ENCODE measurements at regions not wholly inside any gene's neighbourhood (a gene's known extent, or its start where the extent isn't known, plus 50 kb on each side); places are given as distances from the start of the nearest gene placed in this dataset.
"Not testable (repeated sequence)": the region's sequence is repeated elsewhere in the genome, so short reads cannot be mapped to it uniquely, and the experiment has no call there.

GRCh38 chr20:47849006-47849405 is 63.7 kb upstream of the SULF2 start:
- Histone ChIP-seq H3K9me3 (ENCODE audit: control insufficient read depth in 1 of 2, low read length in 2 of 2) (no peaks in the 10 kb centered on the region), H3K27ac (ENCODE audit: low read length) (no peak overlapping the region), H3K4me3 (ENCODE audit: low read depth in 1 of 2, low read length in 2 of 2) (no peak overlapping the region), H3K27me3 (ENCODE audit: low read depth, low read length) (no peaks in the 10 kb centered on the region), H3K36me3 (ENCODE audit: control insufficient read depth in 1 of 2, insufficient read depth in 2 of 2, low read length in 2 of 2) (no peaks in the 10 kb centered on the region), H3K4me1 (ENCODE audit: control insufficient read depth in 1 of 2, insufficient read depth in 2 of 2, low read length in 2 of 2) (no peaks in the 10 kb centered on the region)

- H3K27ac ChIP-seq (ENCODE audit: low read length); H3K4me3 ChIP-seq (ENCODE audit: low read depth in 1 of 2, low read length in 2 of 2); H3K4me1 ChIP-seq (ENCODE audit: control insufficient read depth in 1 of 2, insufficient read depth in 2 of 2, low read length in 2 of 2); H3K9me3 ChIP-seq (ENCODE audit: control insufficient read depth in 1 of 2, low read length in 2 of 2); H3K36me3 ChIP-seq (ENCODE audit: control insufficient read depth in 1 of 2, insufficient read depth in 2 of 2, low read length in 2 of 2); H3K27me3 ChIP-seq (ENCODE audit: low read depth, low read length): not testable (repeated sequence)
These were observed 63.3 kb upstream of the SULF2 start for GRCh38 chr20:47848534-47848933.

GRCh38 chr20:47847884-47848485 is 62.7 kb upstream of the SULF2 start:
- H3K9me3 ChIP-seq (ENCODE audit: control insufficient read depth in 1 of 2, low read length in 2 of 2): no peaks in the 10 kb centered on the region
- no peaks in the 10 kb centered on the region for H3K27me3 ChIP-seq (ENCODE audit: low read depth, low read length)
- H3K4me1 ChIP-seq (ENCODE audit: control insufficient read depth in 1 of 2, insufficient read depth in 2 of 2, low read length in 2 of 2): no peaks in the 10 kb centered on the region
- H3K27ac ChIP-seq (ENCODE audit: low read length): no peak overlapping the region
- H3K36me3 ChIP-seq (ENCODE audit: control insufficient read depth in 1 of 2, insufficient read depth in 2 of 2, low read length in 2 of 2): no peaks in the 10 kb centered on the region
- H3K4me3 ChIP-seq (ENCODE audit: low read depth in 1 of 2, low read length in 2 of 2): no peak overlapping the region

GRCh38 chr20:47847220-47847619 is 61.9 kb upstream of the SULF2 start:
- H3K36me3 ChIP-seq (ENCODE audit: control insufficient read depth in 1 of 2, insufficient read depth in 2 of 2, low read length in 2 of 2); H3K27me3 ChIP-seq (ENCODE audit: low read depth, low read length); H3K4me1 ChIP-seq (ENCODE audit: control insufficient read depth in 1 of 2, insufficient read depth in 2 of 2, low read length in 2 of 2); H3K27ac ChIP-seq (ENCODE audit: low read length); H3K4me3 ChIP-seq (ENCODE audit: low read depth in 1 of 2, low read length in 2 of 2); H3K9me3 ChIP-seq (ENCODE audit: control insufficient read depth in 1 of 2, low read length in 2 of 2): not testable (repeated sequence)

- not testable (repeated sequence) for H3K4me1 ChIP-seq (ENCODE audit: control insufficient read depth in 1 of 2, insufficient read depth in 2 of 2, low read length in 2 of 2); H3K4me3 ChIP-seq (ENCODE audit: low read depth in 1 of 2, low read length in 2 of 2); H3K27me3 ChIP-seq (ENCODE audit: low read depth, low read length); H3K36me3 ChIP-seq (ENCODE audit: control insufficient read depth in 1 of 2, insufficient read depth in 2 of 2, low read length in 2 of 2); H3K9me3 ChIP-seq (ENCODE audit: control insufficient read depth in 1 of 2, low read length in 2 of 2); H3K27ac ChIP-seq (ENCODE audit: low read length)
These were observed 61.4 kb upstream of the SULF2 start for GRCh38 chr20:47846651-47847050.

- not testable (repeated sequence) for H3K4me1 ChIP-seq (ENCODE audit: control insufficient read depth in 1 of 2, insufficient read depth in 2 of 2, low read length in 2 of 2)
These were observed 60.2 kb upstream of the SULF2 start for GRCh38 chr20:47845382-47845977.

GRCh38 chr20:47844568-47844906 is 59.3 kb upstream of the SULF2 start:
- not testable (repeated sequence) for H3K9me3 ChIP-seq (ENCODE audit: control insufficient read depth in 1 of 2, low read length in 2 of 2); H3K4me3 ChIP-seq (ENCODE audit: low read depth in 1 of 2, low read length in 2 of 2); H3K36me3 ChIP-seq (ENCODE audit: control insufficient read depth in 1 of 2, insufficient read depth in 2 of 2, low read length in 2 of 2); H3K27ac ChIP-seq (ENCODE audit: low read length); H3K27me3 ChIP-seq (ENCODE audit: low read depth, low read length); H3K4me1 ChIP-seq (ENCODE audit: control insufficient read depth in 1 of 2, insufficient read depth in 2 of 2, low read length in 2 of 2)

More at GRCh38 chr20:47845382-47845977, 60.2 kb upstream of the SULF2 start:
- not testable (repeated sequence) for H3K9me3 ChIP-seq (ENCODE audit: control insufficient read depth in 1 of 2, low read length in 2 of 2); H3K36me3 ChIP-seq (ENCODE audit: control insufficient read depth in 1 of 2, insufficient read depth in 2 of 2, low read length in 2 of 2); H3K27me3 ChIP-seq (ENCODE audit: low read depth, low read length); H3K27ac ChIP-seq (ENCODE audit: low read length); H3K4me3 ChIP-seq (ENCODE audit: low read depth in 1 of 2, low read length in 2 of 2)

- H3K9me3 ChIP-seq (ENCODE audit: control insufficient read depth in 1 of 2, low read length in 2 of 2): no peaks in the 10 kb centered on the region
- no peaks in the 10 kb centered on the region for H3K4me1 ChIP-seq (ENCODE audit: control insufficient read depth in 1 of 2, insufficient read depth in 2 of 2, low read length in 2 of 2)
- H3K27ac ChIP-seq (ENCODE audit: low read length): no peak overlapping the region
- no peaks in the 10 kb centered on the region for H3K36me3 ChIP-seq (ENCODE audit: control insufficient read depth in 1 of 2, insufficient read depth in 2 of 2, low read length in 2 of 2)
- H3K27me3 ChIP-seq (ENCODE audit: low read depth, low read length): no peaks in the 10 kb centered on the region
- no peak overlapping the region for H3K4me3 ChIP-seq (ENCODE audit: low read depth in 1 of 2, low read length in 2 of 2)
These were observed 58.7 kb upstream of the SULF2 start for GRCh38 chr20:47843886-47844567.

- not testable (repeated sequence) for H3K4me1 ChIP-seq (ENCODE audit: control insufficient read depth in 1 of 2, insufficient read depth in 2 of 2, low read length in 2 of 2); H3K36me3 ChIP-seq (ENCODE audit: control insufficient read depth in 1 of 2, insufficient read depth in 2 of 2, low read length in 2 of 2); H3K9me3 ChIP-seq (ENCODE audit: control insufficient read depth in 1 of 2, low read length in 2 of 2); H3K27ac ChIP-seq (ENCODE audit: low read length); H3K27me3 ChIP-seq (ENCODE audit: low read depth, low read length); H3K4me3 ChIP-seq (ENCODE audit: low read depth in 1 of 2, low read length in 2 of 2)
These were observed 57.7 kb upstream of the SULF2 start for GRCh38 chr20:47842950-47843349.

- not testable (repeated sequence) for H3K36me3 ChIP-seq (ENCODE audit: control insufficient read depth in 1 of 2, insufficient read depth in 2 of 2, low read length in 2 of 2); H3K9me3 ChIP-seq (ENCODE audit: control insufficient read depth in 1 of 2, low read length in 2 of 2); H3K4me3 ChIP-seq (ENCODE audit: low read depth in 1 of 2, low read length in 2 of 2); H3K4me1 ChIP-seq (ENCODE audit: control insufficient read depth in 1 of 2, insufficient read depth in 2 of 2, low read length in 2 of 2); H3K27ac ChIP-seq (ENCODE audit: low read length); H3K27me3 ChIP-seq (ENCODE audit: low read depth, low read length)
These were observed 56.7 kb upstream of the SULF2 start for GRCh38 chr20:47842004-47842403.

- not testable (repeated sequence) for H3K27me3 ChIP-seq (ENCODE audit: low read depth, low read length); H3K27ac ChIP-seq (ENCODE audit: low read length); H3K36me3 ChIP-seq (ENCODE audit: control insufficient read depth in 1 of 2, insufficient read depth in 2 of 2, low read length in 2 of 2); H3K9me3 ChIP-seq (ENCODE audit: control insufficient read depth in 1 of 2, low read length in 2 of 2); H3K4me1 ChIP-seq (ENCODE audit: control insufficient read depth in 1 of 2, insufficient read depth in 2 of 2, low read length in 2 of 2); H3K4me3 ChIP-seq (ENCODE audit: low read depth in 1 of 2, low read length in 2 of 2)
These were observed 51.1 kb upstream of the SULF2 start for GRCh38 chr20:47836256-47836817.

Measured in muscle layer of duodenum (tissue), 2 donors.